GM18520 (cell line): ENCODE measurements at regions not wholly inside any gene's neighbourhood (a gene's known extent, or its start where the extent isn't known, plus 50 kb on each side); places are given as distances from the start of the nearest gene placed in this dataset.

Source experiments
- ATAC-seq: cut with Tn5 transposase; IDR thresholded peaks from one replicate; pipeline ENCODE4 v1.9.1; 2021; ENCODE audit not compliant: unreplicated experiment

- ATAC-seq: no peak
Measured at GRCh38 chr10:123568751-123569150, 97.4 kb upstream of the GPR26 start.

GRCh38 chr10:123569436-123570035 is 96.6 kb upstream of the GPR26 start:
- no peak for ATAC-seq

GRCh38 chr10:123570051-123570897 is 95.9 kb upstream of the GPR26 start:
- ATAC-seq: no peak

- ATAC-seq: no peak
Measured at GRCh38 chr10:123570898-123571515, 95.1 kb upstream of the GPR26 start.

GRCh38 chr10:123571978-123572377 is 94.2 kb upstream of the GPR26 start:
- no peak for ATAC-seq

- no peak for ATAC-seq
Measured at GRCh38 chr10:123573236-123574108, 92.7 kb upstream of the GPR26 start.

GRCh38 chr10:123574109-123574698 is 92.0 kb upstream of the GPR26 start:
- no peak for ATAC-seq

- ATAC-seq: no peak
Measured at GRCh38 chr10:123575105-123575504, 91.0 kb upstream of the GPR26 start.

- ATAC-seq: no peak
Measured at GRCh38 chr10:123576706-123577105, 89.4 kb upstream of the GPR26 start.

- no peak for ATAC-seq
Measured at GRCh38 chr10:123577921-123578461, 88.2 kb upstream of the GPR26 start.

GRCh38 chr10:123578721-123579120 is 87.4 kb upstream of the GPR26 start:
- ATAC-seq: no peak

- no peak for ATAC-seq
Measured at GRCh38 chr10:123579675-123580074, 86.5 kb upstream of the GPR26 start.

- ATAC-seq: no peak
Measured at GRCh38 chr10:123580426-123580825, 85.7 kb upstream of the GPR26 start.

- no peak for ATAC-seq
Measured at GRCh38 chr10:123581656-123582055, 84.5 kb upstream of the GPR26 start.

- no peak for ATAC-seq
Measured at GRCh38 chr10:123582084-123582989, 83.8 kb upstream of the GPR26 start.

- no peak for ATAC-seq
Measured at GRCh38 chr10:123583639-123584418, 82.3 kb upstream of the GPR26 start.

GRCh38 chr10:123584419-123584775 is 81.8 kb upstream of the GPR26 start:
- no peak for ATAC-seq

- ATAC-seq: no peak
Measured at GRCh38 chr10:123585477-123586445, 80.4 kb upstream of the GPR26 start.
